ENCODE measurements at regions not wholly inside any gene's neighbourhood (a gene's known extent, or its start where the extent isn't known, plus 50 kb on each side); places are given as distances from the start of the nearest gene placed in this dataset.
A peak's percentile ranks its signal among the peaks of the same experiment; 100 is the strongest.

DNA sequence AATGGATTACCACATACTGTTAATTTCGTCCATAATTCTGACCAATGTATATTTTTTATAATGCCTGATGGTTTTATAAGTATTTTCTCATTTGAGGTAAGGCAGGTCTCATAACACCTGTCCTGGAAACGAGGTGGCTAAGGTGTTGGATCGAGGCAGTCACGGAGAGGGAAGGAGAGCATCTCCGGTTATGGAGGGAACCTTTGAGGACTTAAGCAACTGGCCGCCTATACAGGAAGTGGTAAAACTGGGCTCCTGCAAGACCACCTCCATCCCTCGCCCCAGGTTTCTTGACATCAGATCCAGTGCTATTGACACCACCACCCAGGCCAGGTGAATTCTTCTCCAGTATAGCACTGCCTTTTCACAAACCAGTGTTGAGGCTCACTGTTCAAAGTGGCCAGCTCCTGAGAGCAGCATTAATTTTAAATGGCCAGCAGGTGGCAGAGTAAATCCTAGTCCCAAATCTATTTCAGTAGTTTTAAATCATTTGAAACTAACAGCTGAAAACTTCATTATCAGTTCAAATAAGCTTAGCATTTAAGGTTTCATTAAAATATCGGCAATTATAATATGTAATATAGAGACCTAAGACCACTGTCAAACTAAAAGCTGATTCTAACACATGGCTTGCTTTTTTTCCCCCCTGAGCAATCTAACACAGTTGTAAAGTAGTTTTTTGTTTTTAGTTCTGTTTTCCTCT, 100.8 kb downstream of the PPM1A start:
- DNase-seq (ENCODE audit: low read depth in 2 of 3, low spot score in 2 of 3), result peak in 2 of 3 donors; percentile 27 to 68

DNA sequence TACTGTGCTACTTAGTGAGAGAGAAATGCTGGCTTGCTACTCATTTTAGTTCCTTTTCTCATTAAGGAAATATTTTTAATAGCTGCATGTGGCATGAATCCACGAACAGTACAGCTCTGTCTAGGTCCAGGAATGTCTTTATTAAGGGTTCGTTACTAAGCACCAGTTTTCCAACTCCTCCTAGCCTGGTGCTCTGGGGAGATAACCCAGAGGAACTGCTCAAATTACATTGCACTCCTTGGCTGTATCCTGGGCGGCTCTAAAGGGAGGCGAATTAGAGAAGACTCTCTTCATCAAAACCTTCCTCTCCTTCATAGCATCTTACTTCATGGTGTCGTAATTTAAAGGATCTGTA, 101.3 kb downstream of the PPM1A start:
- DNase-seq (ENCODE audit: low read depth in 2 of 3, low spot score in 2 of 3), result no peak

DNA sequence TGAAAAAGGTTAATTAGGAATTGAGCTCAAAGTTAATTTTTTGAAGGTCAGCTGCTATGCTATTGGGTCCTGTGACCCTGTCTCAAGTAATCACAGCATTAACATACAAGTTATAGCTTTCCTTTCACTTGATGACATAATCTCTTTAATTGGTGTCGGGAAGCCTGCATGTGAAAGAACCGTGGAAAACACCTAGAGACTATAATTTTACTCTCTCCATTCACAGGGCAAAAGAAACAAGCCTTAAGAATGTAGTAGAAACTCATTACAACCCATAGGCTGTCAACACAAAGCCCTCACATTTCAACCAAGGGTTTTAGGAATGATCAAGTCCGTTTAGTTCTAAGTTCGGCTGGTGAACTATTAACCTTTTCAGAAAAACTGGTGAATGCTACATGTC, 104.4 kb downstream of the PPM1A start:
- no peak for DNase-seq (ENCODE audit: low read depth in 2 of 3, low spot score in 2 of 3)

DNA sequence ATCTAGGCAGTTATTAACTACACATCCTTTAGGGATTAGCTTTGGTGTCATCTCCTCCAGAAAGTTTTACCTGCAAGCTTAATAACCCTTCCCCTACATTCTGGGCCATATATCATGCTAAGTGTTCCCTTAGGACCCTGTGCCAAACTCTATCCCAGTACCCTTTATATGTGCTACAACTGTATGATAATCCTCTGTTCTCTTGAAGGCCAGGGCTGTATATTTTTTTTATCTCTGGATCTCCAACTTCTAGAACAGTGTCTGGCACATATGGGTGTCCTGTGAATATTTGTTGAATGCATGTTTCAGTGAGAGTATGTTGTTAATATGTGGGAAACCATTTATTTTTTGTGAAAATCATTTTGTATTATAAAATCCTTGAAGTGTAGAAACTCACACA, 106.7 kb downstream of the PPM1A start:
- DNase-seq (ENCODE audit: low read depth in 2 of 3, low spot score in 2 of 3), result no peak

DNA sequence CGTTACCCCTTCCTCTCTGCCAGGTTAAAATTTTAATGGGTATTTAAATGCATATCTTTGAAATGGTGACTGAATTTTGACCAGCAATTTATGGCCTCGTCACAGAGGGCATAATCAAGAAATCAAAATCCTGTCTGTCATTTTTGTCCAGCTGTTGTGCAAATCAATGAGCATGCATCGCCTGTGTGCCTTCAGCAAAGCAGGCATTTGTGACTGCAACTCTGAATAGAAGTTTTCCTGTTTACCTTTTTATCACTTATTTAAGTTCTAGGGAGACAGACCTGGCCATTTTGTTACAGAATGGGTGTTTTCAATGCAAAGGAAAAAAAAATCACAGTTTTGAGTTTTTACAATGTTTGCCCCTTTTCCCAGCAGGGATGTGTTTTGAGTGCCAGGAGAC, 107.4 kb downstream of the PPM1A start:
- no peak for DNase-seq (ENCODE audit: low read depth in 2 of 3, low spot score in 2 of 3)

DNA sequence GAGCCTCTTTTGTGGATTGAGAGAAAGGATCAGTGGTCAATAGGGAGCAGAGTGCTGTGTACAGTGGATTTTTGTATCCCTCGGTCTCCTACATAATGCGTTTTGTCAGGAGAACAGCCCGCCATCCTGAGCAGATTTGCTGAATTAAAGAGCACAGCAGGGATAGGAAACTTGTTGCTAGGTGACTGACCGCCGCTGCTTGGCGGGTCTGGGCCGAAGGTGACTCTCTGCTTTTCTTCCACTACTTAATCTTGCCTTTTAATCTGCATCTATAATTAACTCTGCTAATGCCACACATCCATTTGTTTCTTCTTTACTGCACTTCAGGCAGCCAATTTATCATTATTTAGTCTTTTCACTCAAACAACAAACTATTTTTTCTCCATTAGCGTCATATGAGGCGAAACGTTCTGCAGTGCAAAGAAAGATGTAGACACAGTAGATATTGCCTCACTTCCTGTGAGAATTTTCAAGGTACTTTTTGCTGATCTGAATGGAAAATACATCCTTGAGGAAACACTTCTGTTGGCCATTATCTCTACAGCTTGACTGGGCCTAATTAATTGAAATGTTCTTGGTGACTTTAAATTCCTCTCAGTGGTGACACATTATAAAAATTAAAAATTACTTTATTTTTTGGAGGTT, 108.0 kb downstream of the PPM1A start:
- DNase-seq (ENCODE audit: low read depth in 2 of 3, low spot score in 2 of 3), result no peak

DNA sequence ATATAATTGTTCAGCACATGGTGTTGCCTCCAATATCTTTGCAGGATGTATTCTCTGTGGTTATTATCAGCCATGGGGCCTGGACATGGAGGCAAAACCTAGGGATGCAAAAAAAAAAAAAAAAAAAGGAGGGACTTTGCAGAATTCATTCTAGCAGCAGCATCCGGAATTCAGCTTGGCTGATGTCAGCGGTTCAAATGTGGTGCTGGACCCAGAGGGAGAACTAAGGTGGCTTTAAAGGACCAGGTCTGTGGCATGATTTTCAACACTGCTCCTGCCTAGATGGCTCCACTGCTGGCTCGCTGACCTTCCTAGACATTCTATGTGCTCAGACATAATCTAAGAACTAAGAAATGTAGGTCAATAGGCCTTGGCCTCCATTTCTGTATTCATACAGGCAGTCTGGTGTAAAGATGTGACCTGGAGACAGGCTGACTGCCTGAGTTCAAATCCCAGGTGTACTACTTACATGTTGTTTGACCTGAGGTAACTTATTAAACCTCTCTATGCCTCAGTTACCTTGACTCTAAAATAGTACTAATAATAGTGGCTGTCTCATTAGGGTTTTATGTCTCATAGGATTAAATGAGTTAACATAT, 108.6 kb downstream of the PPM1A start:
- no peak for DNase-seq (ENCODE audit: low read depth in 2 of 3, low spot score in 2 of 3)

DNA sequence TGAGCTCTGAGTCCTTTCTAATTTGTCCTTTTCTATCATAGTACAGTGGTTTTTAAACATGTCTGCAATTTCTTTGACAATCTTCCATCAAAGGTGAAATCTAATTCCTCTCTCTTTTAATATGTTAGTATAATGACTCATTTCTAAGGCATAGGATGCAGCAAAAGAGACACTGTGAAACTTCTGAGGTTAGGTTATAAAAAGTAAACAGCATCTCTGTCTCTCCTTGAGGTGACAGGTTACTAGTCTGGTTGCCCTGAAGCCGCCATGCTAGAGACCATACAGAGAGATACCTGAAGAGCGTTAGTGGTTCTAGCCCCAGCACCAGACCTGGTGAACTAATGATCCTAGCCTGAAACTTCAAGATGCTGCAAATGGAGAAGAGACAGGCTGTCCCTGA, 114.3 kb downstream of the PPM1A start:
- no peak for DNase-seq (ENCODE audit: low read depth in 2 of 3, low spot score in 2 of 3)

DNA sequence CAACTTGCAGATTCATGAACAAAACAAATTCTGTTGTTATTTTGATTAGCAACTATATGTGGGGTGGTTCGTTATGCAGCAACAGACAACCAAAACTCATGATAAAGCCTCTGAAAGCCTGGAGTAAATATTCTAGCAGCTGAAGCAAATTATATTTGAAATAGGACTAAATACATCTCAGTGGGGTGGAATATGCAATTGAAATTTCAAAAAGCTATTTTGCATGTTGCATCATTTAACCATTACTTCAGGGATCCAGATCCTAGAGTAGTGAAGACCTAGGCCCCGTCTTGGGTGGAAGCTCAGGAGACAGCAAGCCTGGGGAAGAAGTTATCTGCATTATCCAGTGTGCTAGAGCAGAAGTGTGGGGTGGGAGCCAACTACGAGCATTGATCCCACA, 114.7 kb downstream of the PPM1A start:
- no peak for DNase-seq (ENCODE audit: low read depth in 2 of 3, low spot score in 2 of 3)

DNA sequence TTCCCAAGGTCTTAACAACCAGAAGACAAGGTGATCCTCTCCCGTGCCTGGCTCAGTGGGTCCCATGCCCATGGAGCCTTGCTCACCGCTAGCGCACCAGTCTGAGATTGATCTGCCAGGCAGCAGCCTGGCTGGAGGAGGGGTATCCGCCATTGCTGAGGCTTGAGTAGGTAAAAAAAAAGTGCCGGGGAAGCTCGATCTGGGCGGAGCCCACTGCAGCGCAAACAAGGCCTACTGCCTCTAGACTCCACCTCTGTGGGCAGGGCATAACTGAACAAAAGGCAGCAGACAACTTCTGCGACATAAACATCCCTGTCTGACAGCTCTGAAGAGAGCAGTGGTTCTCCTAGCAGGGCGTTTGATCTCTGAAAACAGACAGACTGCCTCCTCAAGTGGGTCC, 104.0 kb downstream of the C14orf39 start:
- no peak for DNase-seq (ENCODE audit: low read depth in 2 of 3, low spot score in 2 of 3)
